ENCODE measurements at regions not wholly inside any gene's neighbourhood (a gene's known extent, or its start where the extent isn't known, plus 50 kb on each side); places are given as distances from the start of the nearest gene placed in this dataset.
A peak's percentile ranks its signal among the peaks of the same experiment; 100 is the strongest.

DNA sequence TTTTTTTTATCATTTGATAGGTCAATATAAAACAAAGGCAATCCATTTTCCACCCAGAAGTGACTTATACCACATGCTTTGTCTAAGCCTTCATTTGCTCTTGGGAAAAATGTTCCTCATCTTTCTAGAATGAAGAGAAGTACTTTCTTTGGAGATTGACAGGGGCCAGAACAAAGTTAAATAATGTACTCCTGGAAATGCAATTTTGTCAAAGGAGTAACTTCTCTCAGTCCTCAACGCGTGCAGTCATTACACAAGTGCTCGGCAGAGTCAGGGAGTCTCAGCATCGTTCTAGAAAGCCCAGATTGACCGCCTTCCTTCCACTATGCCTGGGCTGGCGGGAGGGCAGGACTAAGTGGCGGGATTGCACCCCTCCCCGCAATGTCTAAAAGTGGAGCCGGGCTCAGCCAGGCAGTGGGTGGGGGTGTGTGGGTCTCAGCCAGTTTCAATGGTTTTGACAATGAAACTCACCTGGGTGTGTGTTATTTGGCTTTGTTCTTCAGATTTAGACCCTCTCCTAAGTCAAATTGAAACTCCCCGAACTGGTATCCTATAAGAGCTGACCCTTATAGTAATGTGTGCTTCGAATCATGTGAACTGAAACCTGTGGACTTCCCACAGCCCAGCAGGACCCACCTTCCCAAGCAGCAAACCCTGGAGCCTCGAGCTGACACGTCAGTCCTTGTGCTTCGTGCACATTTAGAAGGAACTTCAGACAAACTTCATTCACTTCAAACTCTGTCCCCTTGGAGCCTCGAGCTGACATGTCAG is 63.2 kb upstream of the DUSP22 start:
- WGBS, result 88% methylated on average over 15 of the region's 15 CpGs

GRCh38 chr6:231779-232178 is 60.5 kb upstream of the DUSP22 start:
- ATAC-seq, result no peak
- Histone ChIP-seq H3K4me3 (ENCODE audit: low read length) (no peak overlapping the region), H3K9me3 (ENCODE audit: control insufficient read depth, low read length) (no peaks in the 10 kb centered on the region), H3K27me3 (ENCODE audit: control insufficient read depth, insufficient read depth) (no peaks in the 10 kb centered on the region), H3K27ac (ENCODE audit: low read length) (no peak overlapping the region), H3K4me1 (ENCODE audit: control insufficient read depth, insufficient read depth, low read length) (no peaks in the 10 kb centered on the region)
- intact Hi-C loops (cut with DNase I), result no loop called here
- DNase-seq, result no peak
- 86% methylated on average over 4 of the region's 4 CpGs for WGBS

More for the DNA sequence above, 63.2 kb upstream of the DUSP22 start:
- peaks cover 2% of the 10 kb centered on the region for H3K4me1 ChIP-seq (ENCODE audit: control insufficient read depth, insufficient read depth, low read length)
- no peak for DNase-seq
- no peak overlapping the region for H3K27ac ChIP-seq (ENCODE audit: low read length)
- no peak overlapping the region for H3K4me3 ChIP-seq (ENCODE audit: low read length)
- H3K27me3 ChIP-seq (ENCODE audit: control insufficient read depth, insufficient read depth), result no peaks in the 10 kb centered on the region
- no peak for ATAC-seq
- H3K9me3 ChIP-seq (ENCODE audit: control insufficient read depth, low read length), result no peaks in the 10 kb centered on the region
- intact Hi-C loops (cut with DNase I), result no loop called here

- Histone ChIP-seq H3K27ac (ENCODE audit: low read length) (no peak overlapping the region), H3K27me3 (ENCODE audit: control insufficient read depth, insufficient read depth) (no peaks in the 10 kb centered on the region), H3K9me3 (ENCODE audit: control insufficient read depth, low read length) (no peaks in the 10 kb centered on the region), H3K4me1 (ENCODE audit: control insufficient read depth, insufficient read depth, low read length) (no peaks in the 10 kb centered on the region), H3K4me3 (ENCODE audit: low read length) (no peak overlapping the region)
- intact Hi-C loops (cut with DNase I), result no loop called here
- 88% methylated on average over 12 of the region's 12 CpGs for WGBS
- DNase-seq (no peak), ATAC-seq (no peak)
Measured at GRCh38 chr6:232982-233640, 59.2 kb upstream of the DUSP22 start.

DNA sequence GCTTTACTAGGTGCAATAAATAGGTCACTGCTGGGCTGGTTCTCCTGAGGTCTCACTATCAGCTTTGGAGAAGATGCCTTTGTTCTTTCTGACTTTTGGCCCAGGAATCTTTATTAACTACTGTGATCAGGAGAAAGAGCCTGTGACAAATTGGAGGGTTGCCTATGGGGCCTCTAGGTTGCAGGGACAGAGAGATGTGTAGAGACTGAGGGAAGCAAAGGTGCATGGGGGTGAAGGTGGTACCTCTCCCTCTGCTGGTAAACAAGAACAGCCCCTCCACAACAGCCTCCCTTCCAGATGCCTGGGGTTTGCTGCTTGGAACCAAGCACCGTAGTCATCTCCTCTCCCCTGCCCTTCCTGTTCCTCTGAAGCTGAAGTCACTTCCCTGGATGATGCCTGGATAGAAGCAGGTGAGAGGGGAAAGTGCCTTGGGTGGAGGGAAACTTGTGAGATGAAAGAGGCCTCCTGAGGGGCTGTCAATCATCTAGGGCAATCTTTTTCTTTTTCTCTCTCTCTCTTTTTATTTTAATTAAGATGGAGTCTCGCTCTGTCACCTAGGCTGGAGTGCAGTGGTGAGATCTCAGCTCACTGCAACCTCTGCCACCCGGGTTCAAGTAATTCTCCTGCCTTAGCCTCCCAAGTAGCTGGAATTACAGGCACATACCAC is 57.4 kb upstream of the DUSP22 start:
- Histone ChIP-seq H3K9me3 (ENCODE audit: control insufficient read depth, low read length) (no peaks in the 10 kb centered on the region), H3K4me3 (ENCODE audit: low read length) (no peak overlapping the region), H3K4me1 (ENCODE audit: control insufficient read depth, insufficient read depth, low read length) (no peaks in the 10 kb centered on the region), H3K27me3 (ENCODE audit: control insufficient read depth, insufficient read depth) (no peaks in the 10 kb centered on the region), H3K27ac (ENCODE audit: low read length) (no peak overlapping the region)
- ATAC-seq, result no peak
- intact Hi-C loops (cut with DNase I), result no loop called here
- no peak for DNase-seq
- 81% methylated on average over 3 of the region's 3 CpGs for WGBS

- Histone ChIP-seq H3K27ac (ENCODE audit: low read length) (no peak overlapping the region), H3K27me3 (ENCODE audit: control insufficient read depth, insufficient read depth) (no peaks in the 10 kb centered on the region), H3K4me3 (ENCODE audit: low read length) (peak overlapping the region; percentile 69), H3K4me1 (ENCODE audit: control insufficient read depth, insufficient read depth, low read length) (no peaks in the 10 kb centered on the region), H3K9me3 (ENCODE audit: control insufficient read depth, low read length) (no peaks in the 10 kb centered on the region)
- DNase-seq, result no peak
- peak; percentile 73 to 90 for ATAC-seq
- WGBS, result under 1% methylated on average over 2 of the region's 2 CpGs
- intact Hi-C loops (cut with DNase I), result no loop called here
Measured at GRCh38 chr6:235763-236360, 56.4 kb upstream of the DUSP22 start.

DNA sequence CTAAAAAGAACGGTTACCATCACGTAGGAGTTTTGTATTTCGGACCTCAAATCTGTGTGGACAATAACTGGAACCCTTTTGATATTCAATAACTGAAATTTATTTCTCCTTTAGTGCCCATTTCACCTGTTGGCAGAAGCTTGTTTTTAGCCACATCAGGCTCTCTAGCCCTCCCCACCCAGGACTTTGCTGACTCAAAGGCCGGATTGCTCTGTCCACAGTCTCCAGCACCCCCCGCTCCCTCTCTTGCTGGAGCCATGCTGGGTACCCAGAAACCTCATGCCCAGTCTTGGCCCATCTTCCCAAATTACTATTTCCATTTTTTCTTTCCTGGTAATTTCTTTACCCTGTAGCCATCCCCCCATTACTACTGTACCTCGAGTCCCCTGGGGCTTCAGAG is 55.8 kb upstream of the DUSP22 start:
- ATAC-seq, result no peak
- H3K4me3 ChIP-seq (ENCODE audit: low read length), result no peak overlapping the region

DNA sequence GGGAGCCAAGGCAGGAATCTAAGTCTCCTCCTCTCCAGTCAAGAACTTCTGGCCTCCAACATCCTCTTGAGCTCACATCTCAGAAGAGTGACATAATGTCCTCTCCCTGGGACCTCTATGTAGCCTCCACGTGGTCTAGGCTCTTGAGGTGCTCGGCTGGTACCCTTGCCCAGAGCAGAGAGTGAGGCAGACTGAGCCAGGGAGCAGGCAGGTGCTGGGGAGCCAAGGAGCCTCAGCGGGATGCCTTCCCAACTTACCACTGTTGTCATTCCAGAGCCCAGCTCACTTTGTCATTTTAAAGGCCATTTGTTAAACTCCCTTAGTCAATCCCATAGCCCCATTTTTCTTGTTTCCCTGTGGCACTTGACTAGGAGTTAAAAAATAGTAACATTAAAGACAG is 52.1 kb upstream of the DUSP22 start:
- Histone ChIP-seq H3K4me3 (ENCODE audit: low read length) (no peak overlapping the region), H3K27me3 (ENCODE audit: control insufficient read depth, insufficient read depth) (no peaks in the 10 kb centered on the region), H3K4me1 (ENCODE audit: control insufficient read depth, insufficient read depth, low read length) (no peaks in the 10 kb centered on the region), H3K27ac (ENCODE audit: low read length) (no peak overlapping the region), H3K9me3 (ENCODE audit: control insufficient read depth, low read length) (no peaks in the 10 kb centered on the region)
- WGBS, result 58% methylated on average over 3 of the region's 3 CpGs
- no peak for ATAC-seq
- intact Hi-C loops (cut with DNase I), result no loop called here
- DNase-seq, result no peak

More for the DNA sequence above, 55.8 kb upstream of the DUSP22 start:
- no peak for DNase-seq
- Histone ChIP-seq H3K4me1 (ENCODE audit: control insufficient read depth, insufficient read depth, low read length) (no peaks in the 10 kb centered on the region), H3K27me3 (ENCODE audit: control insufficient read depth, insufficient read depth) (no peaks in the 10 kb centered on the region), H3K9me3 (ENCODE audit: control insufficient read depth, low read length) (no peaks in the 10 kb centered on the region), H3K27ac (ENCODE audit: low read length) (no peak overlapping the region)
- intact Hi-C loops (cut with DNase I), result no loop called here
- WGBS, result 74% methylated on average over 6 of the region's 6 CpGs

- Histone ChIP-seq H3K4me3 (ENCODE audit: low read length) (no peak overlapping the region), H3K4me1 (ENCODE audit: control insufficient read depth, insufficient read depth, low read length) (no peaks in the 10 kb centered on the region), H3K27ac (ENCODE audit: low read length) (no peak overlapping the region), H3K9me3 (ENCODE audit: control insufficient read depth, low read length) (no peaks in the 10 kb centered on the region), H3K27me3 (ENCODE audit: control insufficient read depth, insufficient read depth) (no peaks in the 10 kb centered on the region)
- no peak for DNase-seq
- no peak for ATAC-seq
- intact Hi-C loops (cut with DNase I), result no loop called here
- WGBS, result 54% methylated on average over 5 of the region's 5 CpGs
Measured at GRCh38 chr6:241336-241865, 50.9 kb upstream of the DUSP22 start.
